ENCODE measurements at regions not wholly inside any gene's neighbourhood (a gene's known extent, or its start where the extent isn't known, plus 50 kb on each side); places are given as distances from the start of the nearest gene placed in this dataset.

DNA sequence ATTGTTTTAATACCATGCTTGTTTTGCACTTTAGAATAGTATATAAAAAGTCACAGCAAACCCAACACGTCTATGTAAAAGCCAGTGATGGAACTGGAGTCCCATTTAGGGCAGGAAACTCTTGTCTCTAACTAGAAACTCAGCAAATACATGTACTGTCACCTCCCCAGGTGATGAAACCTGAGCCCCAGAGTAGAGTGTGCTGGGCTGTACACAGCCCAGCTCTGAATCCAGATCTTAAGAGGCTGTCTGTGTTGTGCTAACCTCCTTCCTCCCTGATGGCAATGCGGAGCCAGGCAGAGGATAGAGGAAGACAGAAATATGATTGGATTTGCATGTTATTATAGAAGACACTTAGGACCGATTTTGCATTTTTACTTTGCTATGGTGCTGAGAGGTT is 317.5 kb upstream of the TRIB2 start:
- Histone ChIP-seq H3K27ac (no peak overlapping the region), H3K4me1 (peaks cover 0 to 3% (median 0%) of the 10 kb centered on the region in 4 donors), H3K4me3 (no peak overlapping the region), H3K36me3 (no peaks in the 10 kb centered on the region), H3K9me3 (no peaks in the 10 kb centered on the region), H3K27me3 (no peaks in the 10 kb centered on the region)
- TF ChIP-seq, protein P1, sequence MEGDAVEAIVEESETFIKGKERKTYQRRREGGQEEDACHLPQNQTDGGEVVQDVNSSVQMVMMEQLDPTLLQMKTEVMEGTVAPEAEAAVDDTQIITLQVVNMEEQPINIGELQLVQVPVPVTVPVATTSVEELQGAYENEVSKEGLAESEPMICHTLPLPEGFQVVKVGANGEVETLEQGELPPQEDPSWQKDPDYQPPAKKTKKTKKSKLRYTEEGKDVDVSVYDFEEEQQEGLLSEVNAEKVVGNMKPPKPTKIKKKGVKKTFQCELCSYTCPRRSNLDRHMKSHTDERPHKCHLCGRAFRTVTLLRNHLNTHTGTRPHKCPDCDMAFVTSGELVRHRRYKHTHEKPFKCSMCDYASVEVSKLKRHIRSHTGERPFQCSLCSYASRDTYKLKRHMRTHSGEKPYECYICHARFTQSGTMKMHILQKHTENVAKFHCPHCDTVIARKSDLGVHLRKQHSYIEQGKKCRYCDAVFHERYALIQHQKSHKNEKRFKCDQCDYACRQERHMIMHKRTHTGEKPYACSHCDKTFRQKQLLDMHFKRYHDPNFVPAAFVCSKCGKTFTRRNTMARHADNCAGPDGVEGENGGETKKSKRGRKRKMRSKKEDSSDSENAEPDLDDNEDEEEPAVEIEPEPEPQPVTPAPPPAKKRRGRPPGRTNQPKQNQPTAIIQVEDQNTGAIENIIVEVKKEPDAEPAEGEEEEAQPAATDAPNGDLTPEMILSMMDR (IDR thresholded peaks at IDR 0.05) = no peak
- intact Hi-C loops (cut with DNase I; ENCODE audit: low total_unique reads) = no loop called here
- DNase-seq = no peak

DNA sequence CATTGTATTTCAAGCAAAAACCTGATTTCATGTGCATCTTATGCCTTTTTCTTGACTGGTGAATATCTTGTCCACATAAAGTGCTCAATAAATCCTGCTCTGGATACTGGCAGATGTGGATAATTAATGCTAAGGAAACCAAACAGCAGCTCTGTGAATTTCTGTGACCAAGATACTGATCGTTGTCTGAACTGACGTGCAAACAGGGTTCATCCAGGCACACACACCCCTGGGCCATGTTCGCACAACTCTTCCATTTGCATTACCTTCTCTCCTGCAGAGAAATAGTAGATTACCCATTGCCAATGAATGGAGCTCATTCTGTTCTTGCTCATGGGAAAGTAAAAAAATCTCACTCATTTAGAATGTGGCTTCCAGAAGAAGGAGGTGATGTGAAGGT is 316.2 kb upstream of the TRIB2 start:
- peaks cover 0 to 3% (median 0%) of the 10 kb centered on the region in 4 donors for H3K4me1 ChIP-seq
- no peak for DNase-seq

DNA sequence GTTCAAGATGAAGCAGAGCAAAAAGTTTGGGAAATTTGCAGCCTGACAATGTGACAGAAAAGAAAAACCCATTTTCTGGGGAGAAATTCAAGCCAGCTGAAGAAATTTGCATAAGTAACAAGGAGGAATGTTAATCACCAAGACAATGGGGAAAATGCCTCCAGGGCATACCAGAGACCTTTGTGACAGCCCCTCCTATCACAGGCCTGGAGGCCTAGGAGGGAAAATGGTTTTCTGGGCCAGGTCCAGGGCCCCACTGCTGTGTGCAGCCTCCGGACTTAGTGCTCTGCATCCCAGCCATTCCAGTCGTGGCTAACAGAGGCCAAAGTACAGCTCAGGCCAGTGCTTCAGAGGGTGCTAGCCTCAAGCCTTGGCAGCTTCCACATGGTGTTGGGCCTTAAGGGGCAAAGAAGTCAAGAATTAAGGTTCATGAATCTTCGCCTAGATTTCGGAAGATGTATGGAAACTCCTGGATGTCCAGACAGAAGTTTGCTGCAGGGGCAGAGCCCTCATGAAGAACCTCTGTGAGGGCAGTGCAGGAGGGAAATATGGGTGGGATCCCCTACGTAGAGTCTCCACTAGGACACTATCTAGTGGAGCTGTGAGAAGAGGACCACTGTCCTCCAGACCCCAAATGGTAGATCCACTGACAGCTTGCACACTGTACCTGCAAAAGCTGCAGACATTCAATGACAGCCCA is 314.1 kb upstream of the TRIB2 start:
- Histone ChIP-seq H3K27ac (no peak overlapping the region), H3K9me3 (no peaks in the 10 kb centered on the region), H3K4me3 (no peak overlapping the region), H3K27me3 (no peaks in the 10 kb centered on the region), H3K36me3 (no peaks in the 10 kb centered on the region), H3K4me1 (peaks cover 0 to 3% (median 0%) of the 10 kb centered on the region in 4 donors)
- intact Hi-C loops (cut with DNase I; ENCODE audit: low total_unique reads) = no loop called here
- DNase-seq = no peak
- TF ChIP-seq, protein P1 (IDR thresholded peaks at IDR 0.05) = no peak

More for the DNA sequence above, 316.2 kb upstream of the TRIB2 start:
- Histone ChIP-seq H3K36me3 (no peaks in the 10 kb centered on the region), H3K27me3 (no peaks in the 10 kb centered on the region), H3K4me3 (no peak overlapping the region), H3K27ac (no peak overlapping the region), H3K9me3 (no peaks in the 10 kb centered on the region)
- TF ChIP-seq, protein P1 (IDR thresholded peaks at IDR 0.05) = no peak
- intact Hi-C loops (cut with DNase I; ENCODE audit: low total_unique reads) = no loop called here

DNA sequence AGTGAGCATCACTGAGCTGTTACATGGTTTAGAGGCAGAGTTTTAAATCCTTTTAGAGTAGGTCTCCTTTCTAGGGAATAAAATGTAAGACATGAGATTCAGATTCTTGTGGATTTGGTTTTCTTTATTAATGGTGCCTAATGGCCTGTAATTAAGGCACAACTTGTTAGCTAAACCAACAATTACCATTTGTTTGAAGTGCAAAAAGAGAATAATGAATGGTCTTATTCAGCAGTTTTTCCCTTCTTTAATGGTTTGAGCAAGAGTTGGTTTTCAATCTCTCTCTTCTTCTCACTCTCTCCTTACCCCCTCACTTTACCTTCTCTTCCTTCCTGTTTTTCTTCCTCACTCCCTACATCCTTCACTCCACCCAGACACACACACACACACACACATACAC is 312.2 kb upstream of the TRIB2 start:
- Histone ChIP-seq H3K4me3 (no peak overlapping the region), H3K27ac (no peak overlapping the region), H3K9me3 (no peaks in the 10 kb centered on the region), H3K27me3 (no peaks in the 10 kb centered on the region), H3K4me1 (peaks cover 0 to 3% (median 0%) of the 10 kb centered on the region in 4 donors), H3K36me3 (no peaks in the 10 kb centered on the region)
- intact Hi-C loops (cut with DNase I; ENCODE audit: low total_unique reads) = no loop called here
- TF ChIP-seq, protein P1 (IDR thresholded peaks at IDR 0.05) = no peak
- no peak for DNase-seq

DNA sequence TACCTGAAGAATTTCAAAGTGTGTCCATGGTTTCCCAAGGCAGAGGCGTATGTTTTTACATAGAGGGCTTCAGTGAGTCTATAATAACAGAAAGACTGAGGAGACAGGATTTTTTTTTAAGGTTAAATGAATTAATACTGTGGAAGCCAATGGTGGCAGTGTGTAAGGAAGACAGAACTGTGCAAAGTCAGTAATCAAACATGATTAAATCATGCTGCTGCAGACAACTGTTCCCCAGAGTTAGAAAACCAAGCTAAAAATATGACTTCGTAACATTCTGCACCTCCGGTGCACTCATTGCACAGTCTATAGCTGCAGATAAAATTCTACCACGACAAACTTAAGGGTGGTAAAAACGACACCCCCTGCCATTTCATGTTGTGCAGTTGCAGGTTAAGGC is 309.6 kb upstream of the TRIB2 start:
- H3K36me3 ChIP-seq = no peaks in the 10 kb centered on the region
- TF ChIP-seq, protein P1 (IDR thresholded peaks at IDR 0.05) = no peak

More for the DNA sequence above, 309.6 kb upstream of the TRIB2 start:
- peaks cover 0 to 8% (median 5%) of the 10 kb centered on the region in 3 donors for H3K9me3 ChIP-seq
- H3K4me3 ChIP-seq = no peak overlapping the region
- H3K27ac ChIP-seq = no peak overlapping the region
- intact Hi-C loops (cut with DNase I; ENCODE audit: low total_unique reads) = no loop called here
- no peak for DNase-seq
- H3K27me3 ChIP-seq = no peaks in the 10 kb centered on the region
- H3K4me1 ChIP-seq = peaks cover 0 to under 1% (median 0%) of the 10 kb centered on the region in 4 donors

Data from tibial artery (tissue), 4 donors.